ENCODE measurements at regions not wholly inside any gene's neighbourhood (a gene's known extent, or its start where the extent isn't known, plus 50 kb on each side); places are given as distances from the start of the nearest gene placed in this dataset.

DNA sequence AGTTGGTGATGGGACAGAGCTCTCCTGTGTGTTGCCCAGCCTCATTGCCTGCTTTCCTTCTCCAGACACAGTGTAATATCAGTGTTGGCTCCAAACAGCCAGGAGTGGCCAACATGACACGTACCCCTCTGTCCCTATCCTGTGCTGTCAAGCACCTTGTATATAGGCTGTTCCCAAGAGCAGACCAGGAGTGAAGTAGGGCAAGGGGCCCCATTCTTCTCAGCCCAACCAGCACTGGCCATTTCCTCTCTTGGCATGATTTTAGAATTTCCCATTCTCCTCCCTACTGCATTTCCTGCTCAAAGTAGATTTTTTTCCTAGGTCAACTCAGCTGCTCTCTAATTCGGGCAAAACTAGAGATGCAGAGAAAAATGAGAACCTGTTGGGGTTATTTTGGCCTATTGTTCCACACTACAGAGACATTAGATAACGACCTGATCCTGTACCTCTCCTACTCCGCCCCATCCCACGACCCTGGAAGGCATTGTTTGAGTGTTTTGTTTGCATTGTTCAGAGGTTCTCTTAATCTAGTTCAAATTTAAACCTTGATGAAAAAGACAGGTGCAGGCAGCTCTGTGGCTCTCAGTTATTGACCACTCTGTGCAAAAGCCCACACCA is 95.6 kb downstream of the RASSF10 start:
- intact Hi-C loops (cut with micrococcal nuclease), result no loop called here

DNA sequence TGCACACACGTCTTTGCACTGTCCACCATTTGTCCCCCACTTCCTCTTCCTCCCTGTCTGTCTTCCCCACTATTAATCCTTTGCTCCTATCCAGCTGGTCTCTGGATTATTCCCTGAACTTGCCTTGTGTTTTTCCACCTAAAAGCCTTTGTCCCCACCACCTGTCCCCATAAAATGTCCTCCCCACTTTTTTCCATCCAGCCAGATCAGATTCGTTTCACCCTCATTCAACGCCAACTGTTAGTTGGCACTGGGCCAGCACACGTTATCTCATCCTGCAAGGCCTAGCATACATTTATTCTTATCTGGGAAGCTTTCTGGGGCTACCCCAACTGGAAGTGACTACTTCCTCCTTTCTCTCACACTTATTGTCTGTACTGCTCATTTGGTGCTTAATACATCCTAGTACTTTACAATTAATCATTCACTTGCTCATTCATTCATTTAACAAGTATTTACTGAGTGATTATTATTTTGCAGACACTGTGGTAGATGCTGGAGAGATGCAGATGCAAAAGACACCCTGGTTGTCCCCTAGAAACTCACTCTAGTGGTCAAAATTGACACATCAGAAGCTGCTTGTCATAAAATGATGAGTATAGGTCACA is 96.2 kb downstream of the RASSF10 start:
- intact Hi-C loops (cut with micrococcal nuclease), result no loop called here

DNA sequence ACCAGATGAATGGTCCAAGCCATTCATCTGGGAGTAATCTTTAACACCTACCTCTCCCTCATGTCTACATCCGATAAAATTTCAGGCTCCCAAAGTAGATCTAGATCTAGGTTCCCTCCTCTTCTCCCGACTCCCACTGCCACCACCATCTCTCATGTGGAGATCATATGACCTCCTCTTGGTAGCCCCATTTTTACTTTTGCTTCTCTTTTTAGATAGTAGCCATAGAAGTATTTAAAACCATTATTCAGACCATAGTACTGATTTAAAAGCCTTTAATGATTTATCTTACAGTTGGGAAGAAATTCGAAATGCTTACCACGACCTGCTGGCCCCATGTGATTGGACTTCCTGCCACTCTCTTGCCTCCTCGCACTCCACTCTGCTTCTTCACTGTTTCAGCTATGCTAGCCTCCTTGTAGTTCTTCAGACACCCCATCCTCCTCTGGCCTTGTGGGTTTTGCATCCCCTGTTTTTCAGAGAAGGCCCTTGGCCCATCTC is 98.5 kb downstream of the RASSF10 start:
- intact Hi-C loops (cut with micrococcal nuclease), result no loop called here

DNA sequence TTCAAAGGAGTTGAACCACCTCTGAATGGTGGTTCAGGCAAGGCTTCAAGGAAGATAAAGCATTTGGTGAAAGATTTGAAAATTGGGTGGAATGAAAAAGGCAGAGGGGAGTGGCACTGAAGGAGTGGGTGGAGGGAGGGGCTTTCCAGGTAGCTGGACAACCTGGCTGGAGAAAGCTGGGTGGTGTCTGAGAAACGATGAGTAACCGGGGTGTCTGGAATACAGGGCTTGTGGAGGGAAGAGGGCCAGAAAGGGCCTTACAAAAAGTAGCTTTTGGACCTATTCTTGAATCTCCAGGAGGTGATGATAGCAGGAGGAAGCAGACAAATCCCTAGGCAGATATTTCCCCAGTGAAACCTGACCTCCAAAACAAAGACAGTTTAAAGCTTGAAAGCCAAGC is 99.3 kb downstream of the RASSF10 start:
- intact Hi-C loops (cut with micrococcal nuclease), result no loop called here

DNA sequence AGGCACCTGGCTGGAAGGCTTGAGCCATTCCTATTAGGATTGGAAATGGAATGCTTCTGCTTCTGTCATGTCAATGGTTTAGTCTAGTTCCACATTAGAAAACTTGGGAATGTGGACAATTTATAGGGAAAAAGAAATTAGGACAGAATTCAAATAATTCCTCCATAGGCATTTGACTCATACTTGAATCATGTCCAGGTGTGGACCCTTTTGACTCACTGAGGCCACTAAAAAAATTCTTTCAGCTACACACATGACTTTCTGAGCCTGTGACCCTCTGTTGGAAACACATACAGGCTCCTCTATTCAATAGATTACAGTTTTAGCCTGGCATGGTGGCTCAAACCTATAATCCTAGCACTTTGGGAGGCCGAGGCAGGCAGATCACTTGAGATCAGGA is 100.5 kb downstream of the RASSF10 start:
- intact Hi-C loops (cut with micrococcal nuclease), result no loop called here

DNA sequence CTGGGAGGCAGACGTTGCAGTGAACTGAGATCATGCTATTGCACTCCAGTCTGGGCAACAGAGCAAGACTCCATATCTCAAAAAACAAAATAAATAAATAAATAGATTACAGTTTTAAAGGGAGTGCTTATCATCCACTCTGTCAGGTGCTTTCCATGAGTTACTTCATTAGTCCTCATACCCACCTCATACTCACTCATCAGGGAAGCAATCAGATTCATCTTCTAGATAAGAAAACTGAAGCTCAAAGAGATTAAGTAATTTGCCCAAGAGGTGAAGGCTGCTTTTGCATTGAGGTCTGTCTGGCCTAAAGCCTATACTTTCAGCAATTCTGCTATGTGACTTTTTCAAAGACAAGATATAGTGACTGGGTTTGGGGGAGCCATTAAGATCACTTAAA is 101.0 kb downstream of the RASSF10 start:
- intact Hi-C loops (cut with micrococcal nuclease), result no loop called here

DNA sequence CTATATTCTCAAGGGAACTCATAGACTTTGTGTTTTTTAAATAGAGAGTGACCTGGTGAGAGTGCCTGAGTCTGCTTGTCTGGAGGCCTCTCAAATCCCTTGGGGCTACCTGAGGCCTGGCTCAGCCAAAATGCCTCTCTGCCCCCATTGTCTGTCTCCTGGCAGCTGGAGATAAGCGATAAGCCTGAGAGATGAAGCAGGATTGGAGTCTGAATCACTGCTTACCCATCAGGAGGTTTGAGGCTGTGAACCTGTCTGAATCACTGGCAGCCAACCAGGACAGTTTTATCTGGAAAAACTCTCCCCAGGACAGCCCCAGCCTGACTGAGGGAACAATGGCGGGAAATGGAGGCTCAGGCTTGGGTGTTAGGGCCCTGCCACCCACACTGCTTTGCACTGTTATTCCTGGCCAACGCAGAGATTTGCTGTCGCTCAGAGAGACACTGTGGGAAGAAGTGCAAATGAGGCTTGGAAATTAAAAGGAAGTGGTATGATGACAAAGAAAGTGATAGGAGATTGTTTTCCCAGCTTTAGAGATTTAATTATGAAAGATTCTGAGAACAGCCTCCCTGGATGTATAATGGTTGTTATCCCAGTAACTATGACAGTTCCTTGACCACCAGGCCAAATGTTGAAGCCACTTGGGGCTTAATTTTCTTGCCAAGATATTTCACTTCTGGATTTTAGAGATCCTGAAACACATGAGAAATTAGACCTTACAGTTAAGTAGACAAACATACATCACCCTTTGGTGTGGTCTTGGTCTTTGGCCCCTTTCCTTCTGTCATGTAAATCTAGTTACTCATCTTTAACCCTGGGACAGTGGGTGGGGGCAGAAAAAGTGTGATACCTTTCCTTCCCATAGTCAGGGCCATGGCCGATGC is 102.1 kb downstream of the RASSF10 start:
- intact Hi-C loops (cut with micrococcal nuclease), result no loop called here

DNA sequence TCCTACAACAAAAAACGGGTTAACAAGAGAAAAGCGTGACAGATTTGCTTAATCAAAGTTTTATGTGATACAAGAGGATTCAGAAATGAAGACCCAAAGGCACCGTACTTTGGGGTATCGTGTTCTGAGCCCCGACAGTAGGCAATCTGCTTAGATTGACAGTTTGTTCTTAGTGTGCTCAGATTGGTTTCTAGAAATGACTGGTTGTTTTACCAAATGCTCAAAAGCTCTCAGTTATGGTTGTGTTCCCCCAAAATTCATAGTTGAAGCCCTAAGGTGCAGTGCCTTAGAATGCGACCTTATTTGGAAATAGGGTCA is 102.7 kb downstream of the RASSF10 start:
- intact Hi-C loops (cut with micrococcal nuclease), result no loop called here

DNA sequence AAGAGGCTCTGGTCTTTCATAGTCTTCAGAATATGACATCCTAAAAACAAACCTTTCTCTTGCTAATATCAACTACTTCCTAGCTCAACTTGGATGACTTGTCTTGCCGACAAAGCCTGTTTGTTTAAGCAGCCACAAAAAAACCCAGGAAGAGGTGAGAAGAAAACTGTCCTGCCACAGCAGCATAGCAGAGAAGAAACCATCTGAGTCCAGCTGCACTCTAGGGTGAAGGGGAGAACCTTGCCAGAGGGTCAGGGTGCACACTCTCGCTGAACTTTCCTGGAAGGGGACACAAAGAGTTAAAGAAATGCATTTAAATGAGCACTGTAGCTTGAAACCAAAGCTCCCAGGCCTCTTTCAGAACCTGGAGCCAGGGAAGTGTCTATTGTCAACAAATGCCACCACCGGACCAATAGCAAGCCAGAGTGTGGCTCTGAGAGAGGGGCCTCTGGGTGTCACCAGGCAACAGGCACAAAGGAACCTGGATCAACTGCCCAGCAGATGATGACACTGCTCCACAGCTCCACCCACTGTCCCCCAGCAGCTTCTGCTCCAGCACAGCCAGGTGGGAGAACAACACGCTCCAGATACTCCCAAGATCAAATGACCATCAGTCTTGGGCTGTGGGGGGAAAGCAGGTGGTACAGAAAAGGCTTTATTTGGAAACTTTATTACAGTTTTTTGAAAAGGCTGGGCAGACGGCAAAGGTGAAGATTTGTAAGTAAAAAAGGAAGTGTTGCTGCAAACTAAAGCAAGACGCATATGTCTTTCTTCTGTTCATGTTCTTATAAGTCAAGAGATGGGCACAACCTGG is 105.7 kb downstream of the RASSF10 start:
- intact Hi-C loops (cut with micrococcal nuclease), result no loop called here

DNA sequence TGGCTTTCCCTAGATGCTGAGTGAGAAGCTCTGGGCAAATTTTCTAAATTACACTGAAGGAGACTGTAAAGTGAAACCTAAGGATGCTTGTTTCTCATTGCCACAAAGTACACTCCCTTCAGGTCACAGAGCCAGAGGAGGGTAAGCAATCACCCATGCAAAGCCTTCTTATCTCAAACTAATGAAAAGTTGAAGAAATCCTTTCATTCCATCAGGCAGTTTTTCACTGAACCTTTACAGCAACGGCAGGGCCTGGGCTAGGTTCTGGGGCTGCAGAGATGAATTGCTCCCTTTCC is 106.2 kb downstream of the RASSF10 start:
- intact Hi-C loops (cut with micrococcal nuclease), result no loop called here

DNA sequence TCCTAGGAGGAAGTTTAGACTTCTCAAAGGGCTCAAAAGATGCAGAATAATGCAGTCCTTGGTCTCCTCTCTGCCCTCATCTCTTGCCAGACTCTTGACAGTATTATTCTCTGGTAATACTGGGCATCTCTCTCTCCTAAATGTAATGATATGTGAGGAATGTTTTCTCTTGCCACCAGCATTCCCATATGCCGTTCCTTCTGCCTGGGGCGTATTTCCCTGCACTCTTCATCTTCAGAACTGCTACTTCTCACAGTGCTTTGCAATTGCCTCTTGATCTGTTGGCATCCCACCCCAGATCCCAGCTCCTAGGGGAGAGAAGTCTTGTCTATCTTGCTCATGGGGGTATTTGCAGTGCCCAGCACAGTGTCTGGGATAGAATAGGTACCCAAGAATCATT is 107.4 kb downstream of the RASSF10 start:
- intact Hi-C loops (cut with micrococcal nuclease), result no loop called here

DNA sequence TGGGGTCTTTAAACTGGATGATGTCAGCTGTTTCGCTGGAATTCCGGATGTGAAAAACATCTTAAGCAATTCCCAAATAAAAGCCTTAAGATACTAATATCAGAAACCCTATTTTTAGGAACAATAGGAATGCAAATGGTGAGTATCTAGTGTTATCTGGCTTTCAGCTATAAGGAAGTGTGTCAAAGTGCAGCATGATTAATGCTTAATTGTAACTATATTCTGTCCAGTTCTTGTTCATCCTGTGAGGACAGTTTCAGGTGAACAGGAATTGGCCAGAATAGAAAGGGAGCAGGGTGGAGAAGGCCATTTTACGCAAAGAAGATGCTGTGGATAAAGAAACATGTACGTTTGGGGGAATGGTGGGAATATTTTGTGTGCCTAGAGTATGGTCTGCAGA is 108.2 kb downstream of the RASSF10 start:
- intact Hi-C loops (cut with micrococcal nuclease), result no loop called here

DNA sequence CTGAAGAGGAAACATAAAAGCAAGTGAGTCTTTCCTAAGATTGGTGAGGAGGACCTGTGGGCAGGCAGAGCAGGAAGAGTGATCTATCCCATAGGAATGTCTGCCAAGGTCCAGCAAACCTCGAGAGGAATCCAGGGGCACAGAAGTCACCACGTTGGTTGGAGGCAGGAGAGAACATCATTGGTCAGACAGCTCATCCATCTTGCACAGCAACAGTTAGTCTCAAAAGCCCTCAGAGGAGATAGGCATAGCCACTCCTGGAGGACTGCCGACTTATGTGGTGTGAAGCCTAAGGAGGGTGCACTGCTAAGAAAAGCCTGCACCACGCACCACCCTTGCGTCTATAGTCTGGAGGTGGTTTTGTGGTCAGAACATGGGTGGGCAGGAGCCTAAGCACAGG is 109.1 kb downstream of the RASSF10 start:
- intact Hi-C loops (cut with micrococcal nuclease), result no loop called here

DNA sequence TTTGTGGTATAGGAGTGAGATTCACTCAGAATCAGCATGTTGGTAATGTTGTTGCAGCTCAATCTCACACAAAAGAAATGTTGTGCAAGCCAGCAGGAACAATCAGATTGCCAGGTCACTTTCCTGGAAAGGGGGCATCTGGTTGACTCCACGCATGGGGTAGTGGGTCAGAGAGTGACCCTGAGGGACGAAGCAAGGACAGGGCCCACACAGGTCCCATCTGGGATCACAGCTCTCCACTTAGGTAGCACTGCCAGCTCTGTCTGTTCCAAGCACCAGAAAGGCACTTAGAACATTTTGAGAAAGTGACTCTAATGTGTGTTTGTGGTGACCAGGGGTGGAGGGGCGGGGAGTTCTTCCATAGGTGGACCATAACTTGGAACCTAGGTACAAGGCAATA is 109.5 kb downstream of the RASSF10 start:
- intact Hi-C loops (cut with micrococcal nuclease), result no loop called here

DNA sequence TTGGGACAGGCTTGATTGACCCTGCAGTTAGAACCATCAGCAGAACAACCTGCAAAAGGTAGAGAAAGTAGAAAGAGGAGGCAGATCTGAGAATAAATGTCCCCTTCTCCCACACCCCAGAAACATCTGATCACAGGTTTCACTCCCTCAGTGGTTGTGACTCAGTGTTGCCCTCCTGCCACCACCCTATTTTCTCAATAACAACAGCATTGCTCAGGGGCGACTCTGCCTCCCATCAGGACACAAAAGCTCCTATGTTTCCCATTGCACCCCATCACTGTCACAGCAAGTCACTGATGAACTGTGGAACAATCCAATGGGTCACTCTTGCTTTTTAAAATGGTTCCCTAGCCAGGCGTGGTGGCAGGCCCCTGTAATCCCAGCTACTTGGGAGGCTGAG is 110.2 kb downstream of the RASSF10 start:
- intact Hi-C loops (cut with micrococcal nuclease), result no loop called here

DNA sequence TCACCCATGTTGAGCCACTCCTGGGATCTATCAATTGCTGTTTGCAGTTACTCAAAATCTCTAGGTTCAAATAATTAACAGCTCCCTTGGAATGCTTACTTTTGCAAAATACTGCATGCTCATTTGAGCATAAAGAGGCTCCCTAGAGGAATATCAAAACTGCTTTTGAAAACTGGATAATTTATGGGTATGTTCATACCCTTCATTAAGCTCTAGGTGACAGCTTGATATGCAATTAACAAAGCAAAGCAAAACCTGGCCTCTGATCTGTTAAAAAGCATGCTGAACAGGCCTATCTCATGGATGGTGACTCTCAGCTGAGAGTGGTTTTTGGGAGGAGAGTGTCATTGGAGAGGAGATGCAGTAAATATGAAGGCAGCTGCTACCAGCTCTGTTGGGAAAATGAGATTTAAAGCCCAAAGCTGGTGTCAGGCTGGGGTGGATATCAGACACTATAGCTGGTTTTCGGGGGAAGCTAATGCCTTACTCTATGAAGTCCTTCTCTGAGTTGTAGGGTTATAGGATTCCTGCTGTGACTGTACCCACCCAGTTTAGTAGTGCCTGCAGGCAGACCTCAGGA is 110.9 kb downstream of the RASSF10 start:
- intact Hi-C loops (cut with micrococcal nuclease), result no loop called here

DNA sequence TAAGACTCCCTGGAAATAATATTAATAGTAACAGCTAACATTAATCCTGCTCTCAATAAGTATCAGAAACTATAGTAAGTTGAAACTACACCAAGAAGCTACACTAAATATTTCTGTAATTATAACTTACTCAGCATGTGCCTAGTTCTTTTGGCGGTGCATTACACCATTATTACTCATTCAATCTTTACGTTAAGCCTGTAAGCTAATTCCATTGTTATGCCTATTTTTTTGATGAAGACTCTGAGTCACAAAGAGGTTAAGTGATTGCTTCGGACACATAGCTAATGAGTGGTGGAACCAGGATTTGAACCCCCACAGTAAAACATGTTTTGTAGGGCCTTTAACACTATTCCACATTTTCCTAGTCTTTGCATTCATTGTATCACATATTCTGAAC is 111.6 kb downstream of the RASSF10 start:
- intact Hi-C loops (cut with micrococcal nuclease), result no loop called here

DNA sequence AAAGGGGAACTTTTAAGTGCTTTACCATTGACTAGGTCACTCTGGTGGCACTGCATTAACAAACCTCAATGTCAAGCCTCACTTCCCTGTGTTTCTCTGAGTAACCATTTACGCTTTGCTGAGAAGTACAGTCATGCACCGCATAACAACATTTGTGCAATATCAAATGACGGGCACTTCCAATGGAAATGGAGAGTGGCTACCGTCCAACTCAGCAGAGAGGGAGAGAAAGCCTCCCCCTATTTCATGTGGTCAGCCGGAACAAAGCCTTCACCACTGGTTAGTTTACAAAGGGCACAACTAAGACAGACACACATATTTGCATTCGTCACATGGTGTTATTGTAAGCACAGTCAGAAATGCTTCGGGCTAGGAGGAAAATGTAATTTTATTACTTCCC is 117.3 kb downstream of the RASSF10 start:
- intact Hi-C loops (cut with micrococcal nuclease), result no loop called here

DNA sequence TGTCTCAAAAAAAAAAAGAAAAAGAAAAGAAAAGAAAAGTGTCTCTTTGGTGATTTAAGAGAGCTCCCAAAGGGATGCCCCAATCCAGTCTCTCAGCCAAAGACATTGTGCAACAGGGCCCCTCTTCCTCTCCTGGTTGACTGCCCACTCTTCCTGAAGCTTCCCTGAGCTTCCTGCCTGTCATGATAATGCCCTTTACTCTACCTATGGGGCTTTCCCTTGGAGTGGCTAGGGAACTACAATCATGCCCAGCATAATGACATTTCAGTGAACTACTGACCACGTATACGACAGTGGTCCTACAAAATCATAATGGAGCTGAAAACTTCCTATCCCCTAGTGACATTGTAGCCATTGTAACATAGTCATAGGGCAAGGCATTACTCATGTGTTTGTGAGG is 118.0 kb downstream of the RASSF10 start:
- intact Hi-C loops (cut with micrococcal nuclease), result no loop called here

DNA sequence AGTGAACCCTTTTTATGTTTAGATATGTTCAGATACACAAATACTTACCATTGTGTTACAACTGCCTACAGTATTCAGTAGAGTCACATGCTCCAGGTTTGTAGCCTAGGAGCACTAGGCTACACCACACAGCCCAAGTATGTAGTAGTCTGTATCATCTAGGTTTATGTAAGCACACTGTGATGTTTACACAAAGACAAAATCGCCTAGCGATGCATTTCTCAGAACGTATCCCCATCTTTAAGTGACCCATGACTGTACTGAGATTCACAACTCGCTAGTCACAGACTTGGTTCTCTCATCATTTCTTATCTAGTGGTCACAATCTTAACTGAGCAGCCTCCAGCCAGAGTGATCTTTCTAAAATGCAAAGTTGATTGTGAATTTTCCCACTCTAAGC is 119.2 kb downstream of the RASSF10 start:
- intact Hi-C loops (cut with micrococcal nuclease), result no loop called here

DNA sequence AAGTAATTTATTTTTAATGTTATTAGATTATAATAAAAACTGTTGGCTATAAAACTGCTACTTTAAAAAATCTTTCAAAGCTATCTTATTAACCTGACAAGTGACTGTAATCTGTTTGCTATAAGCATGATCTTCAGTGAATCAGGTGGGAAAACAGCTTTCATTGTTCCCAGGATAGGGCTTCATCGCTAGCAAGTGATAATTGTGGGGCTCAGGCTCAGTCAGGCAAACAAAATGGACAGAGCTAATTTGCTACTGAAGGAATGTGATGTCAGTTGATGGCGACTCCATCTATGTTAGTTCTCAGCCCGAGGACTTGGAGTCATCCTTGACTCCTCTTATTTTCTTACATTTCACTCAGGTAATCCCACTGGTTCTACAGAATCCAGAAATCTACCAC is 125.0 kb downstream of the RASSF10 start:
- intact Hi-C loops (cut with micrococcal nuclease), result no loop called here

DNA sequence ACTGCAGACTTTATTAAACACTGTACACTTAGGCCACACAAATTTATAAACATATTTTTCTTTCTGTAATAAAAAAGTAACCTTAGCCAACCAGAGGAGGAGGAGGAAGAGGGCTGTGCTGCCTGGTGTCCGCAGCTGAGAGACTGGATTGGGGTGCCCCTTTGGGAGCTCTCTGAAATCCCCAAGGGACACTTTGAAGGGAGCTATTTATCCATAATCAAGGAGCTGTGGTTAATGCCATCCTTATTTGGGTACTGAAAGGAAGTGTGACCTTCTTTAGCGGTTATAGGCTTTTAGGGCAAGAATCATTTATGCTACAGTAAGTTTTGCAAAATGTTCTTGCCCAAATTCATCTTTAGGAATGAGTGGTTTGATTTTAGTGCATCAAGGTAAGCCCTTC is 125.8 kb downstream of the RASSF10 start:
- intact Hi-C loops (cut with micrococcal nuclease), result no loop called here

Measured in T-helper 1 cell treated with Interleukin-12 subunit alpha and Interleukin-12 subunit beta and Interleukin-4 antibody, amounts not matched to agents 30 ng/mL and 1 ng/mL, for 36 hours (primary cell).